ENCODE measurements at regions not wholly inside any gene's neighbourhood (a gene's known extent, or its start where the extent isn't known, plus 50 kb on each side); places are given as distances from the start of the nearest gene placed in this dataset.

DNA sequence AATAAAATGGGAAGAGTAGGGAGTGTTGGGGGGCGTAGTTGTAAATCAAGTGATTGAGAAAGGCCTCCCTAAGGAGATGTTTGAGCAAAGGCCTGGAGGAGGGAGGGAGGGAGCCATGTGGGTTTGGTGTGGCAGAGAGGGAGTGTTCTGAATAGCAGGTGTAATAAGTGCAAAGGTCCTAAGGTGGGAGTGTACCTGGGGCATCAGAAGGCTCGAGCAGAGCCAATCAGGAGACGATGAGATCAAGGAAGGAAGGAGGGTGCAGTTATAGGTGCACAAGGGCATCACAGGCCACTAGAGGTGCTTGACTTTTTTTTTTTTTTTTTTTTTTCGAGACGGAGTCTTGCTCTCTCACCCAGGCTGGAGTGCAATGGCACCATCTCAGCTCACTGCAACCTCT lies 77.9 kb upstream of the PLXNC1 start:
- H3K4me1 Mint-ChIP-seq (ENCODE audit: low read depth, unreplicated experiment) = peaks cover 22% of the 10 kb centered on the region
- TF ChIP-seq, protein P1, sequence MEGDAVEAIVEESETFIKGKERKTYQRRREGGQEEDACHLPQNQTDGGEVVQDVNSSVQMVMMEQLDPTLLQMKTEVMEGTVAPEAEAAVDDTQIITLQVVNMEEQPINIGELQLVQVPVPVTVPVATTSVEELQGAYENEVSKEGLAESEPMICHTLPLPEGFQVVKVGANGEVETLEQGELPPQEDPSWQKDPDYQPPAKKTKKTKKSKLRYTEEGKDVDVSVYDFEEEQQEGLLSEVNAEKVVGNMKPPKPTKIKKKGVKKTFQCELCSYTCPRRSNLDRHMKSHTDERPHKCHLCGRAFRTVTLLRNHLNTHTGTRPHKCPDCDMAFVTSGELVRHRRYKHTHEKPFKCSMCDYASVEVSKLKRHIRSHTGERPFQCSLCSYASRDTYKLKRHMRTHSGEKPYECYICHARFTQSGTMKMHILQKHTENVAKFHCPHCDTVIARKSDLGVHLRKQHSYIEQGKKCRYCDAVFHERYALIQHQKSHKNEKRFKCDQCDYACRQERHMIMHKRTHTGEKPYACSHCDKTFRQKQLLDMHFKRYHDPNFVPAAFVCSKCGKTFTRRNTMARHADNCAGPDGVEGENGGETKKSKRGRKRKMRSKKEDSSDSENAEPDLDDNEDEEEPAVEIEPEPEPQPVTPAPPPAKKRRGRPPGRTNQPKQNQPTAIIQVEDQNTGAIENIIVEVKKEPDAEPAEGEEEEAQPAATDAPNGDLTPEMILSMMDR (IDR thresholded peaks at IDR 0.05; ENCODE audit: partially characterized antibody, unreplicated experiment) = no peak
- no peak overlapping the region for H3K27ac Mint-ChIP-seq (ENCODE audit: unreplicated experiment)
- peaks cover 3% of the 10 kb centered on the region for H3K27me3 Mint-ChIP-seq (ENCODE audit: unreplicated experiment)
- H3K4me3 Mint-ChIP-seq (ENCODE audit: unreplicated experiment) = no peak overlapping the region
- H3K36me3 Mint-ChIP-seq (ENCODE audit: unreplicated experiment) = peaks cover 1% of the 10 kb centered on the region
- peaks cover 6% of the 10 kb centered on the region for H3K9me3 Mint-ChIP-seq (ENCODE audit: unreplicated experiment)
- no peak for DNase-seq

DNA sequence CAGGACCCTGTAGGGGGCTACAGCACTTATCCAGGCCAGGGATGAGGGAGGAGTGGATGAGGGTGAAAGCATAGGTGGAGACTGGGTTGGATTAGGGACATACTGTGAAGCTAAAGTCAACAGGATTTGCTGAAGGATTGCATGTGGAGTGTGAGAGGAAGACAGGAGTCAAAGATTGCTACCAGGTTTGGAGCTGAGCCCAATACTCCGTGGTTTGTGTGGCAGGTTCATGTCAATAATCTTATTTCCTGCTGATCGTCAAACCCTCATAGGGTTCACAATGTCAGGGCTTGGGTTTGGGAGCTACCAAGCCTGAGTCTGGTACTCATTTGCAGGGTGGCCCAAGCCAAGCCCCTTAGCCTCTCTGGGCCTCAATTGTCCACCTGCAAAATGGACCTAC lies 77.1 kb upstream of the PLXNC1 start:
- peaks cover 3% of the 10 kb centered on the region for H3K27me3 Mint-ChIP-seq (ENCODE audit: unreplicated experiment)

DNA sequence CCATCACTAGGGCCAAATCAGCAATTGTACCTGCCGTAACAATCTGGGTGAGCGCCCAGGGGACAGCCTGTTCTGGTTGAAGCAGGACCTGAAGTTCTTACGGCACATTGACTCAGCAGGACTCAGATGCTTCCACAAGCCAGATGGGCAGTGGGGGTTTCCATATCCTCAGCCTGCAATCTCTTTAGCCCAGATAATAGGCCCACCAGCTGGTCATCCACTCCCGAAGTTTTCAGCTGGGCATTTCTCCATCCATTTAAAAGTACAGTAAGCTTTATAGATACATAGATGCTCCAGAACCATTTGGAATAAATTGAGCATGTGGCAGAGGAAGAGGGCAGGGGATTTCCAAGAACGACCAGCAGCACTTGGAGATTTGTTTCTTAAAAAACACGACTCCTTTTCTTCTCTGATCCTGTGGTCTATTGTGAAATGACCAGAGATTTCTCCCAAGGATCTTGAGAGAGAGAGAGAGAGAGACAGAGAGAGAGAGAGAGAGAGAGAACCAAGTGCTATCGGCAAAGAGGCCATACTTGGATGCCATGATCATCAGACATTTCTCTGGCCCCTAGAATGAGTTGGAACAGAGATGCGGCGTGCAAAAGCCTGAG lies 74.8 kb upstream of the PLXNC1 start:
- Mint-ChIP-seq H3K36me3 (ENCODE audit: unreplicated experiment) (no peaks in the 10 kb centered on the region), H3K4me1 (ENCODE audit: low read depth, unreplicated experiment) (peaks cover 22% of the 10 kb centered on the region), H3K27ac (ENCODE audit: unreplicated experiment) (no peak overlapping the region), H3K9me3 (ENCODE audit: unreplicated experiment) (peaks cover 6% of the 10 kb centered on the region), H3K27me3 (ENCODE audit: unreplicated experiment) (peaks cover 3% of the 10 kb centered on the region), H3K4me3 (ENCODE audit: unreplicated experiment) (no peak overlapping the region)
- peak; percentile 16 for DNase-seq
- TF ChIP-seq, protein P1 (IDR thresholded peaks at IDR 0.05; ENCODE audit: partially characterized antibody, unreplicated experiment) = no peak

More for the DNA sequence above, 77.1 kb upstream of the PLXNC1 start:
- no peak for DNase-seq
- Mint-ChIP-seq H3K27ac (ENCODE audit: unreplicated experiment) (no peak overlapping the region), H3K9me3 (ENCODE audit: unreplicated experiment) (peaks cover 6% of the 10 kb centered on the region), H3K36me3 (ENCODE audit: unreplicated experiment) (no peaks in the 10 kb centered on the region), H3K4me1 (ENCODE audit: low read depth, unreplicated experiment) (peaks cover 22% of the 10 kb centered on the region), H3K4me3 (ENCODE audit: unreplicated experiment) (no peak overlapping the region)
- TF ChIP-seq, protein P1 (IDR thresholded peaks at IDR 0.05; ENCODE audit: partially characterized antibody, unreplicated experiment) = no peak

DNA sequence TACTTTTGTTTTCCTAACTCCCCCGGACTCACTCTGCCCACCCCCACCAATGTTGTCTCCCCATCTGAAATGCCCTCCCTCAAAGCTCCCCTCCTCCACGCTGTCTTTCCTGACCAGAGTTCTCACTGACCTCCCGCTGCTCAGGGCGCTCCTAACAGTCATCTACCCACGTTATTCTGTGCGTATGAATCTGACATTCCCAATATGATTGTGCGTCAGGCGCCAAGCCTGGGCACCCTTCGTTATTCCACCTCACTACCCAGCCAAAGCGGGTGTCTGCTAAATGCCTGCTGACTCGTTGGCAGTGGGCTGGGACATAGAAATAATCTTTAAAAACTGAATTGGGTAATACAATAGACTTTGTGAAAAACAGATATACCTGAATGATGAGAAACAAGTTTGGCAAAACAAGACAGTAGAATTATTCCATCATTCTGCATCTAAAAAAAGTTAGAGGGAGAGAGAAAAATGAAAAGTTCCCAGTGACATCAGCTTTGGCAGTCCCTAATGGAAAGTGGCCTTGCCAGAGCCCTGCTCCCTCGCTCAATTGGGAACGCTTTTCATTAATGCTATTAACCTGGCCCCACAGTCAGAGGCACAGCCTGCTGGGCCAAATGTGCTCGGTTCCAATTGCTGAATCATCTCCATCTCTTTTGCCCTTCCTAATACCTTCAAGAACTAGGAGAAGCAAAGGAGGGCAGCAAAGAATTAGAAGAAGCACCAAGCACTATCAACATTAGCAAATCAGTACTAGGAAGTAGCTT lies 74.0 kb upstream of the PLXNC1 start:
- H3K27ac Mint-ChIP-seq (ENCODE audit: unreplicated experiment) = no peak overlapping the region
- H3K4me1 Mint-ChIP-seq (ENCODE audit: low read depth, unreplicated experiment) = peaks cover 25% of the 10 kb centered on the region
- H3K9me3 Mint-ChIP-seq (ENCODE audit: unreplicated experiment) = peaks cover 2% of the 10 kb centered on the region
- TF ChIP-seq, protein P1 (IDR thresholded peaks at IDR 0.05; ENCODE audit: partially characterized antibody, unreplicated experiment) = no peak
- H3K27me3 Mint-ChIP-seq (ENCODE audit: unreplicated experiment) = peaks cover 3% of the 10 kb centered on the region
- no peak overlapping the region for H3K4me3 Mint-ChIP-seq (ENCODE audit: unreplicated experiment)
- no peaks in the 10 kb centered on the region for H3K36me3 Mint-ChIP-seq (ENCODE audit: unreplicated experiment)
- no peak for DNase-seq

Data from glutamatergic neuron (in vitro differentiated cells).